ENCODE measurements at regions not wholly inside any gene's neighbourhood (a gene's known extent, or its start where the extent isn't known, plus 50 kb on each side); places are given as distances from the start of the nearest gene placed in this dataset.

DNA sequence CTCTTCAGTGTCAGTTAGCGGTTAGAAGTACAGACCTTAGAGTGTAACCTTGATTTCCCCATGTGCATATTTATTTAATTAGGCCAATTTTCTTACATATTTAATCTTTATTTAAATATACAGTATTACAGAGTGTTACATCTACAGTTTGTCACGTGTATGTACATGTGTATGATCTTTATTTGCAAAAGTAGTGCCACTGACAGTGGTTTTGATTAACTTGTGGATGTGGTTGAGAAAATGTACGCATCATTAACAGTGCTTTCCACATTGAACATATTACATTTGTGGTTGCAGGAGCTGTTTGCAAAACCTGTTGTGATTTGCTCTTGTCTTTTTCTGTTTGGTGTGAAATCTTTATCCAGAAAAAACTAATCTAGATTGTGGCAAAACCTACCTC is 535.5 kb downstream of the FLRT2 start:
- TF ChIP-seq, protein P1, sequence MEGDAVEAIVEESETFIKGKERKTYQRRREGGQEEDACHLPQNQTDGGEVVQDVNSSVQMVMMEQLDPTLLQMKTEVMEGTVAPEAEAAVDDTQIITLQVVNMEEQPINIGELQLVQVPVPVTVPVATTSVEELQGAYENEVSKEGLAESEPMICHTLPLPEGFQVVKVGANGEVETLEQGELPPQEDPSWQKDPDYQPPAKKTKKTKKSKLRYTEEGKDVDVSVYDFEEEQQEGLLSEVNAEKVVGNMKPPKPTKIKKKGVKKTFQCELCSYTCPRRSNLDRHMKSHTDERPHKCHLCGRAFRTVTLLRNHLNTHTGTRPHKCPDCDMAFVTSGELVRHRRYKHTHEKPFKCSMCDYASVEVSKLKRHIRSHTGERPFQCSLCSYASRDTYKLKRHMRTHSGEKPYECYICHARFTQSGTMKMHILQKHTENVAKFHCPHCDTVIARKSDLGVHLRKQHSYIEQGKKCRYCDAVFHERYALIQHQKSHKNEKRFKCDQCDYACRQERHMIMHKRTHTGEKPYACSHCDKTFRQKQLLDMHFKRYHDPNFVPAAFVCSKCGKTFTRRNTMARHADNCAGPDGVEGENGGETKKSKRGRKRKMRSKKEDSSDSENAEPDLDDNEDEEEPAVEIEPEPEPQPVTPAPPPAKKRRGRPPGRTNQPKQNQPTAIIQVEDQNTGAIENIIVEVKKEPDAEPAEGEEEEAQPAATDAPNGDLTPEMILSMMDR (IDR thresholded peaks at IDR 0.05), result no peak
- TF ChIP-seq POLR2A (IDR thresholded peaks at IDR 0.05), result no peak

All from thyroid gland (tissue), 4 donors.